GM12872 (cell line): ENCODE measurements at regions not wholly inside any gene's neighbourhood (a gene's known extent, or its start where the extent isn't known, plus 50 kb on each side); places are given as distances from the start of the nearest gene placed in this dataset.

Source experiments
- TF ChIP-seq, protein P1 (sequence below): IDR thresholded peaks from 3 replicates; pipeline ENCODE4 v1.5.1; 2011; ENCODE audit warnings: low read depth, mild to moderate bottlenecking, low read length, moderate library complexity; ENCODE audit not compliant: insufficient read depth

DNA sequence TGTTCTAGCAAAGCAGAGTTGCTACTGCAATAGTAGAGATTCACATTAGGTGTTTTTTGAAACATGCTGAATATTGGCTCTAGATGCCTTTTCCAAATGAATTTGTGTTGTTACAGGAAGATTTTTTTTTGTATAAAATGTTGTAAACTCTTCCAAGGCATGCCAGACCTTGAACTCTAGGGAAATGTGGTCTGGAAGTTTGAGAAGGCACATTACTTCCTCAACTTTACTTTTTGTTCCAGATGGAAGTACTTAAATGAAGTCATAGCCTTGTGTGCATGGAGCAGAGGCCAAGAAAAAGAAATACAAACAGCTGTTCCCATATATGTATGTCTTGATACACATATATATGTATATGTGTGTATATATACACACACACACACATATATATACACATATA lies 585.7 kb upstream of the MARCKS start:
- TF ChIP-seq, protein P1, sequence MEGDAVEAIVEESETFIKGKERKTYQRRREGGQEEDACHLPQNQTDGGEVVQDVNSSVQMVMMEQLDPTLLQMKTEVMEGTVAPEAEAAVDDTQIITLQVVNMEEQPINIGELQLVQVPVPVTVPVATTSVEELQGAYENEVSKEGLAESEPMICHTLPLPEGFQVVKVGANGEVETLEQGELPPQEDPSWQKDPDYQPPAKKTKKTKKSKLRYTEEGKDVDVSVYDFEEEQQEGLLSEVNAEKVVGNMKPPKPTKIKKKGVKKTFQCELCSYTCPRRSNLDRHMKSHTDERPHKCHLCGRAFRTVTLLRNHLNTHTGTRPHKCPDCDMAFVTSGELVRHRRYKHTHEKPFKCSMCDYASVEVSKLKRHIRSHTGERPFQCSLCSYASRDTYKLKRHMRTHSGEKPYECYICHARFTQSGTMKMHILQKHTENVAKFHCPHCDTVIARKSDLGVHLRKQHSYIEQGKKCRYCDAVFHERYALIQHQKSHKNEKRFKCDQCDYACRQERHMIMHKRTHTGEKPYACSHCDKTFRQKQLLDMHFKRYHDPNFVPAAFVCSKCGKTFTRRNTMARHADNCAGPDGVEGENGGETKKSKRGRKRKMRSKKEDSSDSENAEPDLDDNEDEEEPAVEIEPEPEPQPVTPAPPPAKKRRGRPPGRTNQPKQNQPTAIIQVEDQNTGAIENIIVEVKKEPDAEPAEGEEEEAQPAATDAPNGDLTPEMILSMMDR, result no peak

DNA sequence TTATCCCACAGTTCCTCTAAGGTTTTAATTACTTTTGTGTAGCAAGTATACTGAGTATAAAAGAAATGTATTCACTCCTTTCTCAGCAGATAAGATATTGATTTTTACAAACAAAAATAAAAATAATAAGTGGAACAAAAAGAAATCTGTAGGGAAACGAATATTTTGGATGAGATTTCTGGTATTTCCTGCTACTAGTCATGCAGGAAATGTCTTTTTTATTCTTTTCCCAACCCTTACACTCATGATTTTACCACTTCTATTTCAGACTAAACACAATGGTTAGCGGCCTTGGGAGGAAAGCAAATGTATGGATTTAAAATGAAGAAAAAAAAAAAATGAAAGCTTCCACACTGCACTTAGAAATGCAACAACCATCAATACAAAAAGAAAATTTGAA lies 580.5 kb upstream of the MARCKS start:
- TF ChIP-seq, protein P1, result no peak

DNA sequence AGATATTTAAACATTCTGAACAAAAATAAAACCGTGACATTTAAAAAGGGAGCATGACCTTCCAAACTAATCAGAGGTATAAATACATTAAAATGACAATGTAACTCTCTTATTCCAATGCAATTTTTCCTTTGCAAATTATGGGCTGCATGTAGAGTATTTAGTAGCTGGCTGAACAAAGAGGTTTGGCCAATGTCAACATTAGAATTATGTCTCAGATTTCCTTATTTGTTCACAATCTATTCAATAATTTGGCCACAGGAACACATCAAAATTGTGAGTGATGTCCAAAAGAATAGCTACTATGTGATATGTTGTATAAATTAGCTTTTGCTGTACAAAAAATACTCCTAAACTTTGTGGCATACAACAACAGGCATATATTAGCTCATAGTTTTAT lies 580.0 kb upstream of the MARCKS start:
- TF ChIP-seq, protein P1, result no peak

DNA sequence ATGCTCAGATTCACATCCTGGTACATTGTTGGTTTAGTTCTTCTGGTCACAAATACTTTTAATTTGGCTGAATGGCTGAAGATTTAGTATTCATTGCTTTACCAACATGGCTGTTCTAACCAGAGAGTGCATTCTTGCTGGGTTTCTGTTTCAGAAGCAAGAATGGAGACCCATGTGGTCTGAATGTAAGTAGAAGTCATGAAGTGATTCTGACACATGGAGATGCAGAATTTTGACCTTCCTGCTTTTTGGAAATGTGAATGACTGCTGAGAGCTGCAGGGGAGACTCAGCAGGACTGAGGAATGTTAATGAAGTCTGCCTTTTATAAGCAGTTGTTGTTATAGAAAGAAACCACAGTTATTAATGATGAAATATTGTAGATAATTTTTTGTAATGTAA lies 576.1 kb upstream of the MARCKS start:
- TF ChIP-seq, protein P1, result no peak

DNA sequence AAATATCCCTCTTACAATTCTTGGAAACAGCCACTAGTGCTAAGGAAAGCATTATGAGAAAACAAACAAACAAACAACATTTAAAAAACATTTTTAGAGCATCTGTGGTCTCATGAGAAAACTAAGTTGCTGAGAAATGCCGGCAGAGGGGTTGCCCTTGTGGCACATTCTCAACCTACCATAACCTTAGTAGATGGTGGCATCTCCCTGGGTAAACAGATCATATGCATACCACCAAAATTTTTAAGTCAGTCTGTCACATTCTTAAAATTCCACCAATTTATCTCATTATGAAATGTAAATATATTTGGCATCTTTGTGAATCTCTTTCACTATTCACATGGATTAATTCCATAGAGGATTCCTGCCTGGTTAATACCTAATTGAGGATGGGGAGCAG lies 575.7 kb upstream of the MARCKS start:
- TF ChIP-seq, protein P1, result no peak

DNA sequence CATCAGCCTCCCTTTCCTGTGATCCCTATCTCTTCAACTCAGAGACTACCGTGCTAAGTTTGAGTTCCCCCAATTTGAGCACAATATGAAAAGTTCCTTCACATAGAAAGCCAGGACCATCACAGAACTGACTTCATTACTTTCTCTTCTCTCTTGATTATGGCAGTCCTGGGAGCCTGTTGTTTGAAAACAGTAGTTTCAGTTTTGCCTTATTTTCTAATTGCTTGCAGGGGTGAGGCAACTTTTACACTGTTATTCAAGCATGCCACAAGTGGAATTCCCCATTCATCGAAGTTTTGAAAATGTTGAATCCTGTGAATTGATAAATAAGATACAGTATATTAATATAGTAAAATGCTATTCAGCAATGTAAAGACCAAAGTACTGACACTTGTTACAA lies 569.7 kb upstream of the MARCKS start:
- TF ChIP-seq, protein P1, result no peak

DNA sequence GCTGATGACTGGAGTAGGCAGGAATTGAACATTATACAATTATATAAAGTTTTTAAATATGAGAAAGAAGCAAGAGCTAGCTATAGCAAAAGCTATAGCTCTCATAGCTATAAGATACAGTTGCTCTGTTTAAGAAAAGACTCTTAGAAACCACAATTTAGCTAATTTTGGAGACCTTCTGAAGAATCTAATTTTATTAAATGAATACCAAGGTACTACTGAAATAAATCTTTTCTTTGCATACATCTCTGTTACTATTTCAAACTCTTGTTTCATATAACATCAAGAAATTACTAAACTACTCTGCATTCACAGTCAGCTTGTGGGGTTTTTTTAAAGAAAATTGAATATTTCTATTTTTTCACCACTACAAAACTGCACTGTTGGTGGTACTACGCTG lies 568.7 kb upstream of the MARCKS start:
- TF ChIP-seq, protein P1, result no peak

DNA sequence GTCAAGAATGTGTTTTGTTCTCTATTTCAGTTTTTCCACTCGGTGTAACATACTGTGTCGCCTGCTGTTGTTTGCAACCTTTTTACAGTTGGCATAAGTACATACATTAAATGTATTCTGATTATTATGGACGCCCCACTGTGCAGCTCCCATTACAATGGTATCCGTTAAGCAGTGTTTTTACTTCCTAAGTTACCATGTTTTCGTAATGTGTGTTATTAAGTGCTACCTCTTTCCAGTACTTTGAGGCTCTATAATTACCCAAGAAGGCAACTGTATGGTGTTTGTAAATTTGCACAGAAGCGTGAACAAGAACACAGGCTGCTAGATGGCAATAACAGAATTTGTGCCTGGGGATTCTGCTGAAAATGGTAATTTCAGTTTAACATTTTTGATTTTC lies 568.0 kb upstream of the MARCKS start:
- TF ChIP-seq, protein P1, result no peak
